ENCODE measurements at regions not wholly inside any gene's neighbourhood (a gene's known extent, or its start where the extent isn't known, plus 50 kb on each side); places are given as distances from the start of the nearest gene placed in this dataset.

DNA sequence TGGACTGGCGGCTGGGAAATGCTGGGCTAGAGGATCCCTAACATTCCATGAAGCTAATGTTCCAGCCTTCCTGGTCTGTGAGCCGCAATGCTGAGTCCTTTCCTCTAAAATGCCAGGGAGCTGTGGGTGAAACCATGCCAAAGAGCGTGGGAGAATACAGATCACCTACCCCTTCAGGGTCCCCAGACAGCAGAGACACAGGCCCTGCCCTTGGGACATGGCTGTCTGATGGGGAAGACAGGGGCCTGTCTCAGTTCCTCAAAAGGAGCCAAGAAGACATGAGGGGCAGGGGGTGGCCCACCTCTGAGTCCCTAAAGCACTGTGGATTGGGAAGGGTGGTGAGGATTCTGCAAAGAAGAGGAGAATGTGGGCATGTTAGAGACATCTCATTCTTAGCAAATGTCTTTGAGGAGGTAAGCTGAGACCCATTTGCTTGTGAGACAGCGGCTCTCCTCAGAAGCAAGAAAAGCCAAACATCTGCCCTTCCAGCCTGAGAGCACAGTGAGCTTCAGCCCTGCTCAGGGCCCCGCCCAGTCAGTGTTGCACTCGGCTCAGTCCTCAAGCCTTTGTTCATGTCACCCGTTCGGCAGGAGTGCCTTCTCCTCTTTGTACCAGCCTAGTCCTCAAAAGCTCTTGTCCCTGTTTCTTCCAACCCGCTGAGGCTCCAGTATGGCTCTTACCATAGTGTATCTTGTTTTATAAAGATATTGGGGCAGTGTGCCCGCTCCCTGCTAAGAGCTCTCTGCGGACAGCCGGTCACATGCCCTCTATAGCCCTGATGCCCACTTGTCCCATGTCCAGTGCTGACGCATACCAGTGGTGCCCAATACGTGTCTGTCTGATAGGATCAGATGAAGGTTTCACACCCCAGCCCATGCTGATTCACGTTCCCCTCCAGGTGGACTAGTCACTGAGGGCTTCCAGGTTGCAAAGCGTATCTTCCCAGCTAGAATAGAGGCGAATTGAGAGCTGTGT is 286.2 kb downstream of the CYP26B1 start:
- Mint-ChIP-seq H3K36me3 (no peaks in the 10 kb centered on the region), H3K9me3 (no peaks in the 10 kb centered on the region), H3K4me3 (no peak overlapping the region), H3K27ac (no peak overlapping the region), H3K4me1 (no peaks in the 10 kb centered on the region), H3K27me3 (peaks cover 4% of the 10 kb centered on the region)
- ATAC-seq (ENCODE audit: low read depth) (no peak), DNase-seq (no peak)
- POLR2A ChIA-PET: interaction anchor here (0.6 kb wide), 1 partner anchor 95 kb away, joined by 4 read pairs; no protein-coding TSS in a partner anchor

DNA sequence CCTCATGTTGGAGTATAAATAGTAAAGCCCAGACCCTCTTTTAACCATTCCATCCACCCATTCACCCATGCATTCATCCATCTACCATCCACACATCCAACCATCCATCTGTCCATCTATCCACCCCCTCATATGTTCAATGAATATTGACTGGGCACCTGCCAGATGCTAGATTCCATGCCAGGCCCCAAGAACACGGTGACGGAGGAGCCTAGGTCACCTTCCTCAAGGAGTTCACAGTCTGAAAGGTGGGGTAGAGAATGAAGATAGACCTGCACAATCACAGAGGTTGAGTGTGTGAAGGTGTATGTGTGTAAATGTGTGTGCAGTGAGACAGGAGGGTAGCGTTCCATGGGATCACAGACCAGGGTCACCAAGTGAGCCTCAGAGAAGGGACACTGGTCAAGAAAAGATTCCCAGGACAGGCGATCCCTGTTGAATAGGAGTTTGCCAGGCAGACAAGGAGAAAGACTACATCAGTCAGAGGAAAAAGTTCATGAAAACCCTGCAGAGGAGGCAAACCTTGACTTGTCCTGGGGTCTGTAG is 287.2 kb downstream of the CYP26B1 start:
- no peak for DNase-seq
- no peaks in the 10 kb centered on the region for H3K36me3 Mint-ChIP-seq
- POLR2A ChIA-PET: no interaction called here
- H3K27me3 Mint-ChIP-seq: peaks cover 2% of the 10 kb centered on the region
- no peaks in the 10 kb centered on the region for H3K9me3 Mint-ChIP-seq
- H3K4me3 Mint-ChIP-seq: no peak overlapping the region
- no peak overlapping the region for H3K27ac Mint-ChIP-seq
- ATAC-seq (ENCODE audit: low read depth): no peak
- H3K4me1 Mint-ChIP-seq: no peaks in the 10 kb centered on the region

GRCh38 chr2:71859211-71859847 is 288.3 kb downstream of the CYP26B1 start:
- Mint-ChIP-seq H3K4me1 (no peaks in the 10 kb centered on the region), H3K4me3 (no peak overlapping the region), H3K9me3 (no peaks in the 10 kb centered on the region), H3K27ac (no peak overlapping the region), H3K27me3 (no peaks in the 10 kb centered on the region), H3K36me3 (no peaks in the 10 kb centered on the region)
- ATAC-seq (ENCODE audit: low read depth): no peak
- no peak for DNase-seq
- POLR2A ChIA-PET: no interaction called here

- no peaks in the 10 kb centered on the region for H3K27me3 Mint-ChIP-seq
- H3K36me3 Mint-ChIP-seq: no peaks in the 10 kb centered on the region
- DNase-seq (no peak), ATAC-seq (ENCODE audit: low read depth) (no peak)
- H3K27ac Mint-ChIP-seq: no peak overlapping the region
- no peaks in the 10 kb centered on the region for H3K9me3 Mint-ChIP-seq
- no peak overlapping the region for H3K4me3 Mint-ChIP-seq
- POLR2A ChIA-PET: no interaction called here
- H3K4me1 Mint-ChIP-seq: no peaks in the 10 kb centered on the region
Measured at GRCh38 chr2:71858071-71858470, 289.6 kb downstream of the CYP26B1 start.

DNA sequence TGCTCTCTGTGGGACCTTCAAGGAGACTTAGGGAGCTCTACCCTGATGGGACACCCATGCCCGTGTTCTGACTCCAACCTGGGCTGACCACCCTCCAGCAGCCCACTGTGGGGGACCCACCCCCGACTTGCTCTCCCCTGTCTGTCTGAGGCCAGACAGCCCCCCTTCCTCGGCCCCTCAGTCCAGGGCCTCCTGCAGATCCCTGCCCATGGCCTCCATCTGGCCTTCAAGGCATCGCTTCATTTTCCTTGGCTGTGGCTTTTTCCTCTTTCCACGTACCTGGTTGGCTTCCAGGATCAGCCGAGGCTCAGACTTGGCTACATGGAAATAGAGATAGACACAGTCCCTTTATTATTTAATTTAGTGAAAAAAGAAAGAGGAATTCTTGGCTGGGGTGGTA is 290.0 kb downstream of the CYP26B1 start:
- Mint-ChIP-seq H3K36me3 (no peaks in the 10 kb centered on the region), H3K4me3 (no peak overlapping the region), H3K27ac (no peak overlapping the region), H3K9me3 (no peaks in the 10 kb centered on the region), H3K4me1 (no peaks in the 10 kb centered on the region), H3K27me3 (no peaks in the 10 kb centered on the region)
- ATAC-seq (ENCODE audit: low read depth): no peak
- DNase-seq: no peak
- POLR2A ChIA-PET: no interaction called here

- H3K4me1 Mint-ChIP-seq: no peaks in the 10 kb centered on the region
- no peaks in the 10 kb centered on the region for H3K36me3 Mint-ChIP-seq
- DNase-seq: no peak
- no peak overlapping the region for H3K27ac Mint-ChIP-seq
- no peaks in the 10 kb centered on the region for H3K27me3 Mint-ChIP-seq
- H3K4me3 Mint-ChIP-seq: no peak overlapping the region
- H3K9me3 Mint-ChIP-seq: no peaks in the 10 kb centered on the region
- no peak for ATAC-seq (ENCODE audit: low read depth)
- POLR2A ChIA-PET: no interaction called here
Measured at GRCh38 chr2:71856773-71857525, 290.7 kb downstream of the CYP26B1 start.

- no peaks in the 10 kb centered on the region for H3K27me3 Mint-ChIP-seq
- H3K27ac Mint-ChIP-seq: no peak overlapping the region
- no peak overlapping the region for H3K4me3 Mint-ChIP-seq
- no peaks in the 10 kb centered on the region for H3K9me3 Mint-ChIP-seq
- POLR2A ChIA-PET: no interaction called here
- H3K36me3 Mint-ChIP-seq: no peaks in the 10 kb centered on the region
- no peak for DNase-seq
- no peak for ATAC-seq (ENCODE audit: low read depth)
- no peaks in the 10 kb centered on the region for H3K4me1 Mint-ChIP-seq
Measured at GRCh38 chr2:71853858-71854257, 293.8 kb downstream of the CYP26B1 start.

DNA sequence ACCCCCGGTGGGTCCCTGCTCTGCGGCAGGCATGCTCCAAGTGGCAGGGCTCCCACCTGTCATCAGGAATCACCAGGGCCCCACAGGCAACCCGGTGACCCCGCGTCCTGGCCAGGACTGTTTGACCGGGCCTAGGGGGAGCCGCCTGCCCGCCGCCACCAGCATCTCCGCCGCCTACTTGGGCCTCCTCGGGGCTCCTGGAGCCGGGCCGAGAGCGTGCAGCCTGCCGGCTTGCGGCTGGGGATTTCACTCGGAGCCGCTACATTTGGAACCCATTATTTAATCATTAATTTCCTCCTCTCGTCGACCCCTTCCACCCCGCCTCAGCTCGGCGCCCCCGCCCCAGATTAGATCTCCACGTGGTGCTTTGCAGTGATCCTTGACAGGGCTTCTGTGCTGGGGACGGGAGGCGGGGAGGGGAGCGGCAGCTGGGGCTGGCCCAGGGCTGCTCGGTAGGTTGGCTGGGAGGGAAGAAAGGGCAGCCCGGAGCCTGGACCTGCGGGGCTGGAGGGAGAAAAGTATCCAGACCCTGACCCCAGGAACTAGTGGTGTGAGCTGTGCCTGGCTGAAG is 295.4 kb downstream of the CYP26B1 start:
- POLR2A ChIA-PET: no interaction called here
- no peaks in the 10 kb centered on the region for H3K9me3 Mint-ChIP-seq
- no peak overlapping the region for H3K27ac Mint-ChIP-seq
- H3K27me3 Mint-ChIP-seq: no peaks in the 10 kb centered on the region
- DNase-seq: no peak
- no peak overlapping the region for H3K4me3 Mint-ChIP-seq
- H3K4me1 Mint-ChIP-seq: no peaks in the 10 kb centered on the region
- H3K36me3 Mint-ChIP-seq: no peaks in the 10 kb centered on the region
- no peak for ATAC-seq (ENCODE audit: low read depth)

- H3K27ac Mint-ChIP-seq: no peak overlapping the region
- DNase-seq (no peak), ATAC-seq (ENCODE audit: low read depth) (no peak)
- no peak overlapping the region for H3K4me3 Mint-ChIP-seq
- no peaks in the 10 kb centered on the region for H3K27me3 Mint-ChIP-seq
- H3K4me1 Mint-ChIP-seq: no peaks in the 10 kb centered on the region
- POLR2A ChIA-PET: no interaction called here
- no peaks in the 10 kb centered on the region for H3K9me3 Mint-ChIP-seq
- H3K36me3 Mint-ChIP-seq: no peaks in the 10 kb centered on the region
Measured at GRCh38 chr2:71851094-71851750, 296.4 kb downstream of the CYP26B1 start.

GRCh38 chr2:71850306-71850801 is 297.3 kb downstream of the CYP26B1 start:
- Mint-ChIP-seq H3K9me3 (no peaks in the 10 kb centered on the region), H3K27me3 (no peaks in the 10 kb centered on the region), H3K4me1 (no peaks in the 10 kb centered on the region), H3K27ac (no peak overlapping the region), H3K36me3 (no peaks in the 10 kb centered on the region), H3K4me3 (no peak overlapping the region)
- DNase-seq: no peak
- ATAC-seq (ENCODE audit: low read depth): no peak
- POLR2A ChIA-PET: no interaction called here

DNA sequence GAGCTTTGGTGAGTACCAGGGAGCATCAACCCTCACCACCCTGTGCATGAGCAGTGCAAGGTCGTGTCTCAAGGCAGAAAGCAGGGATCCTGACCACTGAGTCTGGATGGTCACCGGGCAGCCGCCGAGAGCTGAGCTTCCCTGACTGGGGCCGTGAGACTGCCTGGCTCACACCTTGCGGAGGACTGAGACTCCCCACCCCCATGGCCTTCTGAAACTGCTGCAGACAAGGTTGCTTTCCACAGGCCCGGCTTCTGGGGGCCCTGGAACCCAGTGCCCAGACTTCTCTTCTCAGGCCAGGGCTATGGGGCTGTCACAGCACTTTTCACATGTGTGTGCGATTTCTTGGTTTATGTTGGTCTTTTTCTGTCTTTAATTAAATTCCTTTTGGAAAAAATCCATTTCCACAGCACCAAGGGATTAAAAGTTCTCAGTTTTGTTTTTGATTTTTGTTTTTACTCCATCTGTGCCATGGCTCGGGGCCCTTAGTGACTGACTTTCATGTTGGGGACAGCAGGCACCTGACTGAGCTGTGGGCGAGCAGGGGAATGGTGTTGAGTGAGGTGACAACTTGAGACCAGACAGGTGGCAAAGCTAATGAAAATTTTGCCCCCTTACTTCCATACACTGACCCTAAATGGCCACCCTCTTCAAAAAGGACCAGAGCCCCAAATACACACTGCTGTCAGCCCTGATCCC is 297.9 kb downstream of the CYP26B1 start:
- Mint-ChIP-seq H3K27ac (no peak overlapping the region), H3K9me3 (no peaks in the 10 kb centered on the region), H3K27me3 (no peaks in the 10 kb centered on the region), H3K4me3 (no peak overlapping the region), H3K36me3 (no peaks in the 10 kb centered on the region), H3K4me1 (no peaks in the 10 kb centered on the region)
- no peak for ATAC-seq (ENCODE audit: low read depth)
- POLR2A ChIA-PET: no interaction called here
- DNase-seq: no peak

DNA sequence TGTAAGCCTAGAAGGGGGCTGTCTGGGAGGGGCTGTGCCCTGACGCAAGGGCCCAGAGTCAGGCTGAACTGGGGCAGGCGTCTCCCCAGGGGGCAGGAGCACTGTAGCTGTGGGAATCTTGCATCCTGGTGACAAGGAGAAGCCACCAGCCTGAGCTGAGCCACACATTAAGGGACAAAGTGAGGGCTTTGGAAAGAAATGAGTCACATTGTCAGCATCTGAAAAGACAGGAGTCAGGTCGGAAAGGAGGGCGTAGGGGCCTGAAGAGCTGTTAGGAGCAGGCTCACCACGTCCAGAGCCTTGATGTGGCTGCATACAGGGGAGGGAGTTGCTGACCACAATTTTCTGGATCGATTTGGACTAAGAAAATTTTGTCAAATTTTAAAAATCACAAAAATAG is 298.6 kb downstream of the CYP26B1 start:
- Mint-ChIP-seq H3K4me1 (no peaks in the 10 kb centered on the region), H3K27ac (no peak overlapping the region), H3K36me3 (no peaks in the 10 kb centered on the region), H3K9me3 (no peaks in the 10 kb centered on the region), H3K4me3 (no peak overlapping the region), H3K27me3 (no peaks in the 10 kb centered on the region)
- POLR2A ChIA-PET: no interaction called here
- ATAC-seq (ENCODE audit: low read depth) (no peak), DNase-seq (no peak)

All from activated naive CD8-positive, alpha-beta T cell treated with anti-CD3 and anti-CD28 coated beads, Interleukin-2, amount 10 ng/mL, durations not matched to agents 7 days and 5 days (primary cell).